HepG2 (cell line): ENCODE measurements at regions not wholly inside any gene's neighbourhood (a gene's known extent, or its start where the extent isn't known, plus 50 kb on each side); places are given as distances from the start of the nearest gene placed in this dataset.

ENCODE experiments used
- BRF2 ChIP-seq: sonication (generic); formaldehyde crosslinking; IDR thresholded peaks from 2 replicates; pipeline ENCODE4 v1.8.1; 2022; ENCODE audit warnings: mild to moderate bottlenecking, missing genetic modification reagents
- CTCF ChIP-seq: sonication (generic); formaldehyde crosslinking; IDR thresholded peaks from 2 replicates; pipeline ENCODE4 v1.5.0; 2020; ENCODE audit warnings: mild to moderate bottlenecking, missing genetic modification reagents, moderate library complexity
- EP300 ChIP-seq, 3 experiments: sonication (generic) in 1 of 3; formaldehyde crosslinking in 1 of 3; IDR thresholded peaks; 2 replicates each; pipeline versions ENCODE4 v1.5.1 to v1.6.1; 2011 to 2020; ENCODE audit warnings: low read depth in 2 of 3, low read length in 2 of 3, borderline replicate concordance in 1 of 3, improper control_type of control experiment in 1 of 3, mild to moderate bottlenecking in 1 of 3, missing genetic modification reagents in 1 of 3, moderate library complexity in 1 of 3
- MIER2 ChIP-seq: IDR thresholded peaks from 2 replicates; pipeline ENCODE4 v1.6.1; 2016; ENCODE audit warnings: missing biosample characterization, missing genetic modification reagents
- NFKB2 ChIP-seq: sonication (generic); formaldehyde crosslinking; IDR thresholded peaks from 2 replicates; pipeline ENCODE4 v1.4.0; 2020; ENCODE audit warnings: missing genetic modification reagents, borderline replicate concordance
- RFX5 ChIP-seq: IDR thresholded peaks from 2 replicates; pipeline ENCODE4 v1.6.1; 2011; ENCODE audit warnings: low read depth, low read length, improper control_type of control experiment
- SMYD3 ChIP-seq: sonication (generic); formaldehyde crosslinking; IDR thresholded peaks from 2 replicates; pipeline ENCODE4 v1.8.1; 2023; ENCODE audit warnings: mild to moderate bottlenecking, missing genetic modification reagents
- ZNF138 ChIP-seq: sonication (generic); formaldehyde crosslinking; IDR thresholded peaks from 2 replicates; pipeline ENCODE4 v1.5.0; 2020; ENCODE audit warnings: mild to moderate bottlenecking, low read depth, missing genetic modification reagents
- ZNF446 ChIP-seq: sonication (generic); formaldehyde crosslinking; IDR thresholded peaks from 2 replicates; pipeline ENCODE4 v1.5.0; 2020; ENCODE audit warnings: mild to moderate bottlenecking, missing genetic modification reagents
- ZNF891 ChIP-seq: sonication (generic); formaldehyde crosslinking; IDR thresholded peaks from 2 replicates; pipeline ENCODE4 v1.5.0; 2020; ENCODE audit warnings: mild to moderate bottlenecking, missing genetic modification reagents

- TF ChIP-seq ZNF138 (no peak), ZNF446 (CRISPR knock-in tag) (no peak), CTCF (CRISPR knock-in tag) (no peak), BRF2 (no peak), EP300 (IDR thresholded peaks at IDR 0.05; ENCODE audit: low read depth in 2 of 2, low read length in 2 of 2) (no peak), EP300 (CRISPR knock-in tag; IDR thresholded peaks at IDR 0.05; ENCODE audit: borderline replicate concordance) (no peak), MIER2 (CRISPR knock-in tag) (no peak), SMYD3 (no peak), ZNF891 (no peak), NFKB2 (CRISPR knock-in tag) (no peak), RFX5 (no peak)
Observed at GRCh38 chr5:67989456-67989855, 226.1 kb upstream of the PIK3R1 start.
